A673 (cell line): ENCODE measurements at regions not wholly inside any gene's neighbourhood (a gene's known extent, or its start where the extent isn't known, plus 50 kb on each side); places are given as distances from the start of the nearest gene placed in this dataset.
"Not testable (repeated sequence)": the region's sequence is repeated elsewhere in the genome, so short reads cannot be mapped to it uniquely, and the experiment has no call there.

Experiments used
- BruUV-seq: library from RNA; stranded (reverse); fragments of 400-500 nt; replicated peaks from 2 replicates; lab custom pipeline; 2021; lab: Mats Ljungman, UMichigan
- CTCF ChIA-PET: fragments of 300-600 bp; sonication (Branson Sonifier 250); formaldehyde crosslinking; loops from one replicate; lab custom pipeline; 2022; ENCODE audit warnings: antibody characterized with exemption; lab: Charles Lee
- POLR2A ChIA-PET: fragments of 300-600 bp; sonication (Branson Sonifier 250); formaldehyde crosslinking; loops from one replicate; lab custom pipeline; 2022; ENCODE audit warnings: antibody characterized with exemption; ENCODE audit not compliant: low non-redundant PET; lab: Charles Lee
- DNase-seq: peaks from one replicate; pipeline ENCODE4 v3.0.0-alpha.2; 2015; ENCODE audit warnings: low spot score
- H3K27ac ChIP-seq: fragments of 200-600 bp; sonication (generic); 2 replicates; pipeline ENCODE4 v1.5.1; 2016; ENCODE audit warnings: mixed run types, low read depth, mild to moderate bottlenecking, mixed read lengths, antibody characterized with exemption, low read length; ENCODE audit not compliant: poor library complexity, severe bottlenecking
- H3K27me3 ChIP-seq: fragments of 200-600 bp; sonication (generic); replicated peaks from 2 replicates; pipeline ENCODE4 v1.6.1; 2017; ENCODE audit warnings: mixed run types, low read depth, mild to moderate bottlenecking, mixed read lengths, antibody characterized with exemption, low read length; ENCODE audit not compliant: insufficient read depth, poor library complexity
- H3K36me3 ChIP-seq: fragments of 200-600 bp; sonication (generic); 2 replicates; pipeline ENCODE4 v1.6.1; 2016; ENCODE audit warnings: mixed run types, mild to moderate bottlenecking, mixed read lengths, antibody characterized with exemption, low read length; ENCODE audit not compliant: insufficient read depth, poor library complexity, severe bottlenecking
- H3K4me1 ChIP-seq: fragments of 200-600 bp; sonication (generic); 2 replicates; pipeline ENCODE4 v1.6.1; 2017; ENCODE audit warnings: mixed run types, mild to moderate bottlenecking, mixed read lengths, antibody characterized with exemption, low read length; ENCODE audit not compliant: insufficient read depth, poor library complexity, severe bottlenecking
- H3K4me3 ChIP-seq: fragments of 200-600 bp; sonication (generic); 2 replicates; pipeline ENCODE4 v1.5.1; 2016; ENCODE audit warnings: low read depth, mixed run types, mild to moderate bottlenecking, mixed read lengths, low read length; ENCODE audit not compliant: poor library complexity, severe bottlenecking
- H3K9me3 ChIP-seq: fragments of 200-600 bp; sonication (generic); 2 replicates; pipeline ENCODE4 v1.6.1; 2016; ENCODE audit warnings: mixed run types, low read depth, mild to moderate bottlenecking, mixed read lengths, antibody characterized with exemption, low read length; ENCODE audit not compliant: poor library complexity, severe bottlenecking
- CTCF ChIP-seq: fragments of 300-800, 200-600 bp; sonication (generic); conservative IDR thresholded peaks from 2 replicates; pipeline ENCODE4 v1.5.1; 2017; ENCODE audit warnings: low read depth, mild to moderate bottlenecking, antibody characterized with exemption, low read length, moderate library complexity, mixed read lengths
- EZH2 ChIP-seq: fragments of 200-600 bp; sonication (generic); IDR thresholded peaks from 2 replicates; pipeline ENCODE4 v1.6.1; 2017; ENCODE audit warnings: borderline replicate concordance, low read depth, mild to moderate bottlenecking, mixed read lengths, antibody characterized with exemption, low read length; ENCODE audit not compliant: poor library complexity, severe bottlenecking
- intact Hi-C: fragments of 100-400 bp; cut with micrococcal nuclease; formaldehyde crosslinking; loops from one replicate; pipeline ENCODE4 v1.10.0; 2022; ENCODE audit not compliant: unreplicated experiment

- no peak overlapping the region for H3K27ac ChIP-seq
- no TSS peak for BruUV-seq
- DNase-seq: no peak
- CTCF ChIA-PET: no interaction called here
- H3K36me3 ChIP-seq: no peaks in the 10 kb centered on the region
- H3K9me3 ChIP-seq: peaks cover 8% of the 10 kb centered on the region
- no peak overlapping the region for H3K4me3 ChIP-seq
- TF ChIP-seq EZH2: no peak
- no peak for TF ChIP-seq CTCF
- no peaks in the 10 kb centered on the region for H3K27me3 ChIP-seq
- POLR2A ChIA-PET: no interaction called here
- intact Hi-C loops: no loop called here
- H3K4me1 ChIP-seq: no peaks in the 10 kb centered on the region
Observed at GRCh38 chr10:9451211-9451773, 1396.8 kb downstream of the GATA3 start.

GRCh38 chr10:9452056-9452455, 1397.6 kb downstream of the GATA3 start:
- H3K27me3 ChIP-seq: no peaks in the 10 kb centered on the region
- H3K4me3 ChIP-seq: no peak overlapping the region
- no peak overlapping the region for H3K27ac ChIP-seq
- TF ChIP-seq CTCF (no peak), EZH2 (no peak)
- no peaks in the 10 kb centered on the region for H3K36me3 ChIP-seq
- ChIA-PET CTCF (no interaction called here), POLR2A (no interaction called here)
- H3K9me3 ChIP-seq: peaks cover 8% of the 10 kb centered on the region
- no TSS peak for BruUV-seq
- DNase-seq: no peak
- H3K4me1 ChIP-seq: no peaks in the 10 kb centered on the region
- intact Hi-C loops: no loop called here

GRCh38 chr10:9453871-9454270, 1399.4 kb downstream of the GATA3 start:
- intact Hi-C loops, POLR2A ChIA-PET, H3K4me3 ChIP-seq, H3K9me3 ChIP-seq, H3K36me3 ChIP-seq, DNase-seq, BruUV-seq, CTCF ChIA-PET, H3K27me3 ChIP-seq, H3K27ac ChIP-seq, H3K4me1 ChIP-seq: not testable (repeated sequence)

- DNase-seq: no peak
- ChIA-PET POLR2A (no interaction called here), CTCF (no interaction called here)
- Histone ChIP-seq H3K9me3 (no peaks in the 10 kb centered on the region), H3K4me3 (no peak overlapping the region), H3K4me1 (no peaks in the 10 kb centered on the region), H3K36me3 (no peaks in the 10 kb centered on the region), H3K27ac (no peak overlapping the region), H3K27me3 (peaks cover 4% of the 10 kb centered on the region)
- BruUV-seq: no TSS peak
- intact Hi-C loops: no loop called here
- no peak for TF ChIP-seq EZH2
- TF ChIP-seq CTCF: no peak
Observed at GRCh38 chr10:9469663-9470205, 1415.2 kb downstream of the GATA3 start.
